IPS DF 6.9 (cell line): ENCODE measurements at regions not wholly inside any gene's neighbourhood (a gene's known extent, or its start where the extent isn't known, plus 50 kb on each side); places are given as distances from the start of the nearest gene placed in this dataset.
A peak's percentile ranks its signal among the peaks of the same experiment; 100 is the strongest.

Experiments used
- DNase-seq: peaks from one replicate; pipeline ENCODE4 v3.0.0-alpha.2; 2013; ENCODE audit warnings: low read depth, low spot score
- H3K27ac ChIP-seq: one replicate; pipeline ENCODE4 v1.5.1; 2013; ENCODE audit warnings: low read length, control low read depth
- H3K27me3 ChIP-seq: 2 replicates; pipeline ENCODE4 v1.6.1; 2013; ENCODE audit warnings: mild to moderate bottlenecking, low read length; ENCODE audit not compliant: control insufficient read depth, insufficient read depth
- H3K36me3 ChIP-seq: 2 replicates; pipeline ENCODE4 v1.6.1; 2013; ENCODE audit warnings: low read length; ENCODE audit not compliant: control insufficient read depth, insufficient read depth
- H3K4me1 ChIP-seq: 2 replicates; pipeline ENCODE4 v1.6.1; 2013; ENCODE audit warnings: low read length; ENCODE audit not compliant: control insufficient read depth, insufficient read depth
- H3K4me3 ChIP-seq: 2 replicates; pipeline ENCODE4 v1.5.1; 2013; ENCODE audit warnings: mild to moderate bottlenecking, low read length
- H3K9me3 ChIP-seq: 2 replicates; pipeline ENCODE4 v1.6.1; 2013; ENCODE audit warnings: low read length, inconsistent platforms; ENCODE audit not compliant: control insufficient read depth, insufficient read depth
- WGBS: extraction: QIAGEN DNeasy Blood & Tissue Kit; methylation state at CpG from one replicate; pipeline ENCODE4 v1.1.7; 2013; ENCODE audit warnings: mixed read lengths, missing lambda C conversion rate; ENCODE audit not compliant: insufficient read length, insufficient coverage; 5-methylcytosine and 5-hydroxymethylcytosine counted together

GRCh38 chr5:60404171-60404570, 295.8 kb downstream of the DEPDC1B start:
- Histone ChIP-seq H3K4me3 (no peak overlapping the region), H3K4me1 (no peaks in the 10 kb centered on the region; the same call in 1 of the 2 replicates), H3K27ac (no peak overlapping the region), H3K9me3 (no peaks in the 10 kb centered on the region), H3K36me3 (no peaks in the 10 kb centered on the region), H3K27me3 (no peaks in the 10 kb centered on the region)
- WGBS, result no CpG with 5 or more reads among the region's 1 CpG
- no peak for DNase-seq

- WGBS, result no CpG with 5 or more reads among the region's 1 CpG
- no peak overlapping the region for H3K4me3 ChIP-seq
- no peak overlapping the region for H3K27ac ChIP-seq
- no peaks in the 10 kb centered on the region for H3K27me3 ChIP-seq
- DNase-seq, result no peak
- H3K36me3 ChIP-seq, result no peaks in the 10 kb centered on the region
- H3K9me3 ChIP-seq, result no peaks in the 10 kb centered on the region
- H3K4me1 ChIP-seq, result no peaks in the 10 kb centered on the region; the same call in 1 of the 2 replicates
These were observed 296.5 kb downstream of the DEPDC1B start for GRCh38 chr5:60403343-60404006.

- H3K27me3 ChIP-seq, result no peaks in the 10 kb centered on the region
- no peaks in the 10 kb centered on the region; the same call in 1 of the 2 replicates for H3K4me1 ChIP-seq
- no peak for DNase-seq
- H3K9me3 ChIP-seq, result no peaks in the 10 kb centered on the region
- WGBS, result no CpG with 5 or more reads among the region's 8 CpGs
- H3K27ac ChIP-seq, result no peak overlapping the region
- no peaks in the 10 kb centered on the region for H3K36me3 ChIP-seq
- no peak overlapping the region for H3K4me3 ChIP-seq
These were observed 297.7 kb downstream of the DEPDC1B start for GRCh38 chr5:60402161-60402785.

GRCh38 chr5:60401526-60401925, 298.4 kb downstream of the DEPDC1B start:
- Histone ChIP-seq H3K9me3 (no peaks in the 10 kb centered on the region), H3K4me3 (no peak overlapping the region), H3K27ac (no peak overlapping the region), H3K27me3 (no peaks in the 10 kb centered on the region), H3K36me3 (no peaks in the 10 kb centered on the region), H3K4me1 (no peaks in the 10 kb centered on the region; the same call in 1 of the 2 replicates)
- WGBS, result no CpG with 5 or more reads among the region's 7 CpGs
- DNase-seq, result no peak

GRCh38 chr5:60399507-60399906, 300.5 kb downstream of the DEPDC1B start:
- Histone ChIP-seq H3K36me3 (no peaks in the 10 kb centered on the region), H3K9me3 (no peaks in the 10 kb centered on the region), H3K27me3 (no peaks in the 10 kb centered on the region), H3K27ac (no peak overlapping the region), H3K4me3 (no peak overlapping the region), H3K4me1 (no peaks in the 10 kb centered on the region; the same call in 1 of the 2 replicates)
- DNase-seq, result no peak
- no CpG with 5 or more reads among the region's 4 CpGs for WGBS

- H3K27me3 ChIP-seq, result no peaks in the 10 kb centered on the region
- H3K4me3 ChIP-seq, result no peak overlapping the region
- no peak overlapping the region for H3K27ac ChIP-seq
- no peaks in the 10 kb centered on the region for H3K9me3 ChIP-seq
- no CpG with 5 or more reads among the region's 5 CpGs for WGBS
- peak; percentile 5 for DNase-seq
- no peaks in the 10 kb centered on the region for H3K4me1 ChIP-seq
- no peaks in the 10 kb centered on the region for H3K36me3 ChIP-seq
These were observed 304.1 kb downstream of the DEPDC1B start for GRCh38 chr5:60395712-60396329.

- H3K27me3 ChIP-seq, result no peaks in the 10 kb centered on the region
- WGBS, result no CpG with 5 or more reads among the region's 2 CpGs
- H3K27ac ChIP-seq, result no peak overlapping the region
- no peak overlapping the region for H3K4me3 ChIP-seq
- no peaks in the 10 kb centered on the region for H3K4me1 ChIP-seq
- no peaks in the 10 kb centered on the region for H3K9me3 ChIP-seq
- no peak for DNase-seq
- H3K36me3 ChIP-seq, result no peaks in the 10 kb centered on the region
These were observed 312.9 kb downstream of the DEPDC1B start for GRCh38 chr5:60387051-60387440.

GRCh38 chr5:60386436-60387050, 313.4 kb downstream of the DEPDC1B start:
- H3K27me3 ChIP-seq, result no peaks in the 10 kb centered on the region
- H3K27ac ChIP-seq, result no peak overlapping the region
- no CpG with 5 or more reads among the region's 5 CpGs for WGBS
- no peak for DNase-seq
- H3K4me1 ChIP-seq, result no peaks in the 10 kb centered on the region
- H3K4me3 ChIP-seq, result no peak overlapping the region
- no peaks in the 10 kb centered on the region for H3K36me3 ChIP-seq
- H3K9me3 ChIP-seq, result no peaks in the 10 kb centered on the region

GRCh38 chr5:60382716-60383115, 317.2 kb downstream of the DEPDC1B start:
- Histone ChIP-seq H3K9me3 (no peaks in the 10 kb centered on the region), H3K27me3 (no peaks in the 10 kb centered on the region), H3K36me3 (no peaks in the 10 kb centered on the region), H3K27ac (no peak overlapping the region), H3K4me3 (no peak overlapping the region), H3K4me1 (no peaks in the 10 kb centered on the region)
- DNase-seq, result no peak
- no CpG with 5 or more reads among the region's 3 CpGs for WGBS

GRCh38 chr5:60379907-60380306, 320.1 kb downstream of the DEPDC1B start:
- WGBS, result no CpG with 5 or more reads among the region's 4 CpGs
- H3K36me3 ChIP-seq, result no peaks in the 10 kb centered on the region
- H3K4me3 ChIP-seq, result no peak overlapping the region
- no peak overlapping the region for H3K27ac ChIP-seq
- H3K9me3 ChIP-seq, result no peaks in the 10 kb centered on the region
- no peaks in the 10 kb centered on the region for H3K27me3 ChIP-seq
- DNase-seq, result no peak
- H3K4me1 ChIP-seq, result no peaks in the 10 kb centered on the region
